Hypothalamus (tissue), 51 donors: ENCODE measurements at regions not wholly inside any gene's neighbourhood (a gene's known extent, or its start where the extent isn't known, plus 50 kb on each side); places are given as distances from the start of the nearest gene placed in this dataset.
"Not testable (repeated sequence)": the region's sequence is repeated elsewhere in the genome, so short reads cannot be mapped to it uniquely, and the experiment has no call there.

Experiments
- DNase-seq, 51 donors: peaks; one replicate each; lab custom pipeline; 2025; lab: John Stamatoyannopoulos, UW

GRCh38 chr21:22679207-22679606, 1681.0 kb downstream of the NCAM2 start:
- DNase-seq: peak in 2 of 51 donors; percentile 0 to 2

- no peak for DNase-seq
Observed at GRCh38 chr21:22691658-22692057, 1693.4 kb downstream of the NCAM2 start.

GRCh38 chr21:22703521-22703920, 1705.3 kb downstream of the NCAM2 start:
- no peak for DNase-seq

- DNase-seq: no peak
Observed at GRCh38 chr21:22710721-22711120, 1712.5 kb downstream of the NCAM2 start.

GRCh38 chr21:22711636-22712035, 1713.4 kb downstream of the NCAM2 start:
- DNase-seq: no peak

- no peak for DNase-seq
Observed at GRCh38 chr21:22725436-22725835, 1727.2 kb downstream of the NCAM2 start.

- DNase-seq: no peak
Observed at GRCh38 chr21:22728091-22728490, 1729.9 kb downstream of the NCAM2 start.

- no peak for DNase-seq
Observed at GRCh38 chr21:22743085-22743484, 1744.9 kb downstream of the NCAM2 start.

- DNase-seq: no peak
Observed at GRCh38 chr21:22754746-22755145, 1756.5 kb downstream of the NCAM2 start.

- no peak for DNase-seq
Observed at GRCh38 chr21:22758478-22758877, 1760.3 kb downstream of the NCAM2 start.

- no peak for DNase-seq
Observed at GRCh38 chr21:22762463-22762862, 1764.3 kb downstream of the NCAM2 start.

GRCh38 chr21:22763442-22763841, 1765.2 kb downstream of the NCAM2 start:
- DNase-seq: no peak

- DNase-seq: no peak
Observed at GRCh38 chr21:22764222-22764621, 1766.0 kb downstream of the NCAM2 start.

GRCh38 chr21:22791376-22791775, 1793.2 kb downstream of the NCAM2 start:
- DNase-seq: no peak

GRCh38 chr21:22791986-22792560, 1793.9 kb downstream of the NCAM2 start:
- peak in 6 of 51 donors; percentile 0 to 29 (median 8) for DNase-seq

GRCh38 chr21:22795091-22795490, 1796.9 kb downstream of the NCAM2 start:
- no peak for DNase-seq

- DNase-seq: no peak
Observed at GRCh38 chr21:22795644-22796043, 1797.4 kb downstream of the NCAM2 start.

GRCh38 chr21:22796147-22796546, 1797.9 kb downstream of the NCAM2 start:
- no peak for DNase-seq

- no peak for DNase-seq
Observed at GRCh38 chr21:22804151-22804550, 1805.9 kb downstream of the NCAM2 start.

- DNase-seq: no peak
Observed at GRCh38 chr21:22806278-22806677, 1808.1 kb downstream of the NCAM2 start.

- DNase-seq: no peak
Observed at GRCh38 chr21:22813201-22813600, 1815.0 kb downstream of the NCAM2 start.

GRCh38 chr21:22818681-22819485, 1820.7 kb downstream of the NCAM2 start:
- not testable (repeated sequence) for DNase-seq
